Body of pancreas (tissue), 4 donors: ENCODE measurements at regions not wholly inside any gene's neighbourhood (a gene's known extent, or its start where the extent isn't known, plus 50 kb on each side); places are given as distances from the start of the nearest gene placed in this dataset.

Experiments
- CTCF ChIP-seq, 7 experiments: fragments of 450-650 bp in 4 of 7; fragments of 200-600 bp in 3 of 7; sonication (generic) in 3 of 7; IDR thresholded peaks; one replicate each; pipeline ENCODE4 v1.5.1; 2016 to 2019; ENCODE audit warnings: antibody characterized with exemption in 7 of 7
- POLR2A ChIP-seq, 3 donors: fragments of 450-650 bp; IDR thresholded peaks; one replicate each; pipeline ENCODE4 v1.6.1; 2016; ENCODE audit warnings: antibody characterized with exemption in 3 of 3, mild to moderate bottlenecking in 2 of 3

GRCh38 chr5:144585681-144586080 is 415.0 kb downstream of the KCTD16 start:
- no peak for TF ChIP-seq CTCF (IDR thresholded peaks at IDR 0.05)
- no peak for TF ChIP-seq POLR2A (IDR thresholded peaks at IDR 0.05)
